Transverse colon (tissue), 4 donors: ENCODE measurements at regions not wholly inside any gene's neighbourhood (a gene's known extent, or its start where the extent isn't known, plus 50 kb on each side); places are given as distances from the start of the nearest gene placed in this dataset.

Experiments used
- DNase-seq: peaks from one replicate; pipeline ENCODE4 v3.0.0-alpha.2; 2019
- H3K27ac ChIP-seq, 4 donors: fragments of 200-600 bp; sonication (generic); 2 replicates each; pipeline ENCODE4 v1.5.1; 2016 to 2018; ENCODE audit warnings: inconsistent platforms in 4 of 4
- H3K27me3 ChIP-seq: fragments of 200-600 bp; sonication (generic); 2 replicates; pipeline ENCODE4 v1.5.1; 2017; ENCODE audit warnings: inconsistent platforms
- H3K36me3 ChIP-seq, 4 donors: fragments of 200-600 bp; sonication (generic); 2 replicates each; pipeline ENCODE4 v1.5.1; 2017 to 2019; ENCODE audit warnings: inconsistent platforms in 4 of 4
- H3K4me1 ChIP-seq, 4 donors: fragments of 200-600 bp; sonication (generic); 2 replicates each; pipeline ENCODE4 v1.5.1; 2017 to 2020; ENCODE audit warnings: inconsistent platforms in 4 of 4
- H3K4me3 ChIP-seq, 4 donors: fragments of 200-600 bp; sonication (generic); 1 replicate in 1 of 4; 2 replicates in 3 of 4; pipeline versions ENCODE4 v1.5.1 to v1.6.1; 2017 to 2019; ENCODE audit warnings: inconsistent platforms in 4 of 4
- H3K9me3 ChIP-seq, 2 donors: fragments of 200-600 bp; sonication (generic); 2 replicates each; pipeline ENCODE4 v1.5.1; 2017 to 2019; ENCODE audit warnings: inconsistent platforms in 2 of 2
- CTCF ChIP-seq, 5 experiments: fragments of 200-600 bp in 3 of 5; fragments of 450-650 bp in 2 of 5; sonication (generic) in 3 of 5; IDR thresholded peaks; 1 replicate in 2 of 5; 2 replicates in 3 of 5; pipeline ENCODE4 v1.5.1; 2016 to 2017; ENCODE audit warnings: antibody characterized with exemption in 5 of 5, inconsistent platforms in 3 of 5, mild to moderate bottlenecking in 2 of 5, moderate library complexity in 1 of 5
- EP300 ChIP-seq: sonication (generic); formaldehyde crosslinking; IDR thresholded peaks from one replicate; pipeline ENCODE4 v1.6.1; 2017; ENCODE audit warnings: antibody characterized with exemption, low read depth
- POLR2A ChIP-seq: fragments of 450-650 bp; IDR thresholded peaks from one replicate; pipeline ENCODE4 v1.6.1; 2016; ENCODE audit warnings: antibody characterized with exemption, mild to moderate bottlenecking, moderate library complexity
- POLR2AphosphoS5 ChIP-seq, 3 donors: sonication (generic); formaldehyde crosslinking; IDR thresholded peaks; one replicate each; pipeline ENCODE4 v1.6.1; 2016; ENCODE audit warnings: antibody characterized with exemption in 3 of 3
- whole genome bisulfite sequencing, 2 donors: methylation state at CpG; one replicate each; pipeline ENCODE4 v1.1.5; 2018; ENCODE audit warnings: low coverage in 1 of 2; 5-methylcytosine and 5-hydroxymethylcytosine counted together
- in situ Hi-C, 4 donors: fragments of 200-750 bp; cut with MboI; loops; one replicate each; pipeline versions ENCODE4 v1.15.0 to v1.15.1; 2017; ENCODE audit warnings: low sequenced_read_pairs in 3 of 4, low pct_ligation_motif_present in 1 of 4, low pct_unique_long_range_greater_than_20kb in 1 of 4
- intact Hi-C: fragments of 100-400 bp; cut with DNase I; formaldehyde crosslinking; loops from one replicate; pipeline ENCODE4 v1.15.1; 2023; ENCODE audit warnings: low total_unique reads

GRCh38 chr11:106288822-106289387 lies 211.4 kb downstream of the AASDHPPT start:
- no peaks in the 10 kb centered on the region for H3K27me3 ChIP-seq
- H3K9me3 ChIP-seq: no peaks in the 10 kb centered on the region
- in situ Hi-C loops: no loop called here
- H3K27ac ChIP-seq: no peak overlapping the region
- intact Hi-C loops: no loop called here
- TF ChIP-seq POLR2A (no peak), CTCF (IDR thresholded peaks at IDR 0.05) (no peak), EP300 (no peak), POLR2AphosphoS5 (IDR thresholded peaks at IDR 0.05) (no peak)
- H3K4me1 ChIP-seq: no peaks in the 10 kb centered on the region
- no peak overlapping the region for H3K4me3 ChIP-seq
- H3K36me3 ChIP-seq: no peaks in the 10 kb centered on the region
- DNase-seq: no peak
- 63 to 80% methylated on average over 1 of the region's 1 CpG for WGBS, 2 donors

GRCh38 chr11:106292526-106292925 lies 215.1 kb downstream of the AASDHPPT start:
- H3K4me3 ChIP-seq: no peak overlapping the region
- no peak overlapping the region for H3K27ac ChIP-seq
- H3K27me3 ChIP-seq: no peaks in the 10 kb centered on the region
- no peak for DNase-seq
- no peaks in the 10 kb centered on the region for H3K36me3 ChIP-seq
- intact Hi-C loops (no loop called here), in situ Hi-C loops (no loop called here)
- H3K4me1 ChIP-seq: no peaks in the 10 kb centered on the region
- no peaks in the 10 kb centered on the region for H3K9me3 ChIP-seq
- TF ChIP-seq POLR2A (no peak), POLR2AphosphoS5 (IDR thresholded peaks at IDR 0.05) (no peak), EP300 (no peak), CTCF (IDR thresholded peaks at IDR 0.05) (no peak)
- 67 to 78% methylated on average over 3 of the region's 3 CpGs for WGBS, 2 donors

GRCh38 chr11:106295974-106296373 lies 218.5 kb downstream of the AASDHPPT start:
- Histone ChIP-seq H3K27ac (no peak overlapping the region), H3K4me3 (no peak overlapping the region), H3K4me1 (no peaks in the 10 kb centered on the region), H3K27me3 (no peaks in the 10 kb centered on the region), H3K36me3 (no peaks in the 10 kb centered on the region), H3K9me3 (no peaks in the 10 kb centered on the region)
- in situ Hi-C loops: no loop called here
- intact Hi-C loops: no loop called here
- TF ChIP-seq POLR2A: no peak
- TF ChIP-seq POLR2AphosphoS5 (IDR thresholded peaks at IDR 0.05): no peak
- no peak for TF ChIP-seq EP300
- no peak for TF ChIP-seq CTCF (IDR thresholded peaks at IDR 0.05)
- no peak for DNase-seq

GRCh38 chr11:106302416-106302815 lies 225.0 kb downstream of the AASDHPPT start:
- H3K4me3 ChIP-seq: no peak overlapping the region
- no peak overlapping the region for H3K27ac ChIP-seq
- 64% methylated on average over 2 of the region's 2 CpGs; no CpG with 5 or more reads in 1 of the 2 donors for WGBS, 2 donors
- H3K9me3 ChIP-seq: no peaks in the 10 kb centered on the region
- H3K4me1 ChIP-seq: no peaks in the 10 kb centered on the region
- TF ChIP-seq EP300 (no peak), CTCF (IDR thresholded peaks at IDR 0.05) (no peak), POLR2A (no peak), POLR2AphosphoS5 (IDR thresholded peaks at IDR 0.05) (no peak)
- H3K27me3 ChIP-seq: no peaks in the 10 kb centered on the region
- DNase-seq: no peak
- no peaks in the 10 kb centered on the region for H3K36me3 ChIP-seq
- intact Hi-C loops (no loop called here), in situ Hi-C loops (no loop called here)
